Memory B cell (primary cell): ENCODE measurements at regions not wholly inside any gene's neighbourhood (a gene's known extent, or its start where the extent isn't known, plus 50 kb on each side); places are given as distances from the start of the nearest gene placed in this dataset.

Experiments used
- ATAC-seq: fragments of 150-1000 bp; cut with Tn5 transposase; 2 replicates; pipeline ENCODE4 v1.10.0; 2021; ENCODE audit warnings: low read depth, mild to moderate bottlenecking, moderate library complexity
- DNase-seq, 2 donors: peaks; one replicate each; pipeline ENCODE4 v3.0.0; 2022; ENCODE audit warnings: low spot score in 2 of 2
- H3K27ac Mint-ChIP-seq: one replicate; pipeline ENCODE4 v1.8.0; 2022; ENCODE audit warnings: mild to moderate bottlenecking, moderate library complexity, mixed read lengths
- H3K27me3 Mint-ChIP-seq: one replicate; pipeline ENCODE4 v1.8.0; 2022; ENCODE audit warnings: mixed read lengths
- H3K36me3 Mint-ChIP-seq: one replicate; pipeline ENCODE4 v1.8.0; 2022; ENCODE audit warnings: mild to moderate bottlenecking, mixed read lengths
- H3K4me1 Mint-ChIP-seq: one replicate; pipeline ENCODE4 v1.8.0; 2022; ENCODE audit warnings: mixed read lengths
- H3K4me3 Mint-ChIP-seq: one replicate; pipeline ENCODE4 v1.8.0; 2022; ENCODE audit warnings: mild to moderate bottlenecking, moderate library complexity, mixed read lengths
- H3K9me3 Mint-ChIP-seq: one replicate; pipeline ENCODE4 v1.8.0; 2022; ENCODE audit warnings: mixed read lengths

DNA sequence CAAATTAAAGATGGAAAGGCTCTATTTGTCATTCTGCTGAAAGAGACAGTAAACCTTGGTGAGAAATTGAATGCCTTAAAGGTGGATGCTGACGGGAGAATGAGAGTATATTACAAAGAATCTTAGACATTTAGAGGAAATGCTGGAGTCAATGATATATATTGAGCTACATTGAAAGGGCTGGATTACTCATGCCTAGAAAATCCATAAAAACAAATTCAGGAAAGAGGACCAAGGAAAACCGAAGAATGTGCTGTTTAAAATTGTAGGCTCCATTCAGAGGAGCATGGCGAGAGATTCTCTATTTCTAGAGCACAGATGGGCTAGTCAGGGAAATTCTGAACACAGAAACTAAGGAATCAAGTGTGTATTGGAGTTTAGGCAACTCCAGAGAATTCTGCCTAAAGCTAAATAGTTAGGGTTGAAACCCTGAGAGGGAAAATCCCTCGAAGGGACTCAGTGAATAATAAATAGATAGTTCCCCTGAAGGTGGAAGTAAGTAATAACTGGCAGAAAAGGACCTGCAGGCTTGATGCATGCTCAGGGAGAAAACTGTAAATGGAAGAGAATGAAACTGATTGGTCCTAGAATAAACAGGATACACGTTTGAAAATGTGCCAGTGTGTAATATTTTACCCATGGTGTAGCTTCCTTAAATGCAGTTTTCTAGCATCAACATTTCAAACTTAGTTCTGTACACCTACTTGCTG is 1532.4 kb upstream of the TENM3 start:
- Mint-ChIP-seq H3K36me3 (no peaks in the 10 kb centered on the region), H3K9me3 (peaks cover 13% of the 10 kb centered on the region), H3K4me3 (no peak overlapping the region), H3K27ac (no peak overlapping the region), H3K27me3 (no peaks in the 10 kb centered on the region), H3K4me1 (no peaks in the 10 kb centered on the region)
- DNase-seq (no peak), ATAC-seq (no peak)

- no peak for ATAC-seq
- H3K4me3 Mint-ChIP-seq: no peak overlapping the region
- H3K27me3 Mint-ChIP-seq: no peaks in the 10 kb centered on the region
- peaks cover 9% of the 10 kb centered on the region for H3K9me3 Mint-ChIP-seq
- H3K4me1 Mint-ChIP-seq: no peaks in the 10 kb centered on the region
- no peak overlapping the region for H3K27ac Mint-ChIP-seq
- DNase-seq: no peak
- no peaks in the 10 kb centered on the region for H3K36me3 Mint-ChIP-seq
Observed at GRCh38 chr4:180717451-180718033, 1525.7 kb upstream of the TENM3 start.

- H3K4me1 Mint-ChIP-seq: no peaks in the 10 kb centered on the region
- H3K4me3 Mint-ChIP-seq: no peak overlapping the region
- H3K27ac Mint-ChIP-seq: no peak overlapping the region
- no peaks in the 10 kb centered on the region for H3K27me3 Mint-ChIP-seq
- H3K36me3 Mint-ChIP-seq: no peaks in the 10 kb centered on the region
- H3K9me3 Mint-ChIP-seq: peaks cover 5% of the 10 kb centered on the region
- ATAC-seq: no peak
- DNase-seq: no peak
Observed at GRCh38 chr4:180721356-180721755, 1521.8 kb upstream of the TENM3 start.

GRCh38 chr4:180726611-180727010 is 1516.6 kb upstream of the TENM3 start:
- no peak for DNase-seq
- peaks cover 3% of the 10 kb centered on the region for H3K9me3 Mint-ChIP-seq
- no peak for ATAC-seq
- no peaks in the 10 kb centered on the region for H3K27me3 Mint-ChIP-seq
- H3K36me3 Mint-ChIP-seq: no peaks in the 10 kb centered on the region
- no peaks in the 10 kb centered on the region for H3K4me1 Mint-ChIP-seq
- no peak overlapping the region for H3K4me3 Mint-ChIP-seq
- no peak overlapping the region for H3K27ac Mint-ChIP-seq

DNA sequence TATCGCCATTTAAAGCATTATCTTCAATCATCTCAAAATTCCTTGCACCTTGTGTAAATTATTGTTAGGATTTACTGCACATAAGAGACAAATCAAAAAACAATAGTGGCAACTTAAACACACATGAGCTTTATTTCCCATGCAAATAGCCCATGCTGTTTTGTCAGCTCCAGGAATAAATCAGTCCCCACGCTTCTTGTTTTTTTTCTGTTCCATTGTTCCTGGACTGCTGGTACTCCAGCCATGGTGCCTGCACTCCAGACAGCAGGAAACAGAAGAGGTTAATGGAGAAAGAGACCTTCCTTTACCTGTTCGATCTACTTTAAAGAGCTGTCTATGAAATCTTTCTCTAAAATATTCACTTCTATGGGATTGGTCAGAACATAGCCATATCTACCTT is 1515.7 kb upstream of the TENM3 start:
- DNase-seq: no peak
- ATAC-seq: no peak
- Mint-ChIP-seq H3K9me3 (peaks cover 3% of the 10 kb centered on the region), H3K27ac (no peak overlapping the region), H3K4me3 (no peak overlapping the region), H3K4me1 (no peaks in the 10 kb centered on the region), H3K27me3 (no peaks in the 10 kb centered on the region), H3K36me3 (no peaks in the 10 kb centered on the region)

- H3K9me3 Mint-ChIP-seq: peaks cover 4% of the 10 kb centered on the region
- no peak overlapping the region for H3K27ac Mint-ChIP-seq
- no peak overlapping the region for H3K4me3 Mint-ChIP-seq
- no peaks in the 10 kb centered on the region for H3K27me3 Mint-ChIP-seq
- DNase-seq (no peak), ATAC-seq (no peak)
- H3K36me3 Mint-ChIP-seq: no peaks in the 10 kb centered on the region
- no peaks in the 10 kb centered on the region for H3K4me1 Mint-ChIP-seq
Observed at GRCh38 chr4:180734753-180735432, 1508.3 kb upstream of the TENM3 start.

- no peak for ATAC-seq
- Mint-ChIP-seq H3K4me1 (no peaks in the 10 kb centered on the region), H3K36me3 (no peaks in the 10 kb centered on the region), H3K9me3 (no peaks in the 10 kb centered on the region), H3K27me3 (no peaks in the 10 kb centered on the region), H3K4me3 (no peak overlapping the region), H3K27ac (no peak overlapping the region)
- DNase-seq: no peak
Observed at GRCh38 chr4:180741703-180742102, 1501.5 kb upstream of the TENM3 start.

DNA sequence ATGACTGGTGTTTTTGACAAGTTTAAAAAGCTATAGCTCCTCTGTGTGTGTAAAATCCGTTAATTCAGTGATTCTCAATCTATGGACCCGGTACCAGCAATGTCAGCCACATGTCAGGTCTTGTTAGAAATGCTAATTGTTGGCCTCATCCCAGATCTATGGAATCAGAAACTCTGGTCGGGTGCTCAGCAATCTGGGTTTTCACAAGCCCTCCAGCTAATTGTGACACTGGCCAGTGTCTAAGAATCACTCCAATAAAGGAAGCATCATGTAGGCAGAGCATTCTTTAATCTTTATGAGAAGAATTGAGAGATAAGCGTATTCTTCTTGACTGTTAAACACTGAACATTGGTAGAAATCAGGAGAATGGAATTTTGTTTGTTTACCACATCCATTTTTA is 1498.2 kb upstream of the TENM3 start:
- Mint-ChIP-seq H3K4me1 (no peaks in the 10 kb centered on the region), H3K36me3 (no peaks in the 10 kb centered on the region), H3K27me3 (no peaks in the 10 kb centered on the region), H3K9me3 (no peaks in the 10 kb centered on the region), H3K27ac (no peak overlapping the region), H3K4me3 (no peak overlapping the region)
- no peak for DNase-seq
- ATAC-seq: no peak

DNA sequence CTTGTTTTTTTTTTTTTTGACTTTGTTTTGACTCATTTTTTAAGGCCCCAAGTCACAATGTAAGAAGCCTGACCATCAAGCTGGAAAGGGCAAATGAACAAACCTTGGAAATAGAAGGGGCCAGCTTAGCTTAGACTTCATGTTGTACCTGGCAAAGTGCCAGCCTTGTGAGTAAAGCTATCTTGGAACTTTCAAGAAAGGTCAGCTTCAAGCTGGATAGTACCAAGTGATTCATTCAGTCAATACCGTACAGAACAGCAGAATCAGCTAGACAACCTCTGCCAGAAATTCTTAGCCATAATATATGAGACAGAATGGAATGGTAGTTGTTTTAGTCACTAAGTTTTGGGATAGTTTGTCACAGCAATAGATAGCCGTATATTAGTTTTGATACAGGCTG is 1492.2 kb upstream of the TENM3 start:
- Mint-ChIP-seq H3K36me3 (no peaks in the 10 kb centered on the region), H3K4me1 (no peaks in the 10 kb centered on the region), H3K9me3 (no peaks in the 10 kb centered on the region), H3K4me3 (no peak overlapping the region), H3K27ac (no peak overlapping the region), H3K27me3 (no peaks in the 10 kb centered on the region)
- ATAC-seq (no peak), DNase-seq (no peak)

GRCh38 chr4:180757927-180758326 is 1485.3 kb upstream of the TENM3 start:
- no peak overlapping the region for H3K4me3 Mint-ChIP-seq
- no peak for ATAC-seq

GRCh38 chr4:180766045-180766444 is 1477.2 kb upstream of the TENM3 start:
- H3K4me1 Mint-ChIP-seq: no peaks in the 10 kb centered on the region
- H3K27ac Mint-ChIP-seq: no peak overlapping the region
- H3K36me3 Mint-ChIP-seq: no peaks in the 10 kb centered on the region
- H3K9me3 Mint-ChIP-seq: no peaks in the 10 kb centered on the region
- no peak overlapping the region for H3K4me3 Mint-ChIP-seq
- no peak for DNase-seq
- no peaks in the 10 kb centered on the region for H3K27me3 Mint-ChIP-seq
- ATAC-seq: no peak

More at GRCh38 chr4:180757927-180758326, 1485.3 kb upstream of the TENM3 start:
- no peak for DNase-seq
- Mint-ChIP-seq H3K4me1 (no peaks in the 10 kb centered on the region), H3K36me3 (no peaks in the 10 kb centered on the region), H3K27me3 (no peaks in the 10 kb centered on the region), H3K9me3 (peaks cover 2% of the 10 kb centered on the region), H3K27ac (no peak overlapping the region)

GRCh38 chr4:180766944-180767729 is 1476.1 kb upstream of the TENM3 start:
- ATAC-seq: no peak

DNA sequence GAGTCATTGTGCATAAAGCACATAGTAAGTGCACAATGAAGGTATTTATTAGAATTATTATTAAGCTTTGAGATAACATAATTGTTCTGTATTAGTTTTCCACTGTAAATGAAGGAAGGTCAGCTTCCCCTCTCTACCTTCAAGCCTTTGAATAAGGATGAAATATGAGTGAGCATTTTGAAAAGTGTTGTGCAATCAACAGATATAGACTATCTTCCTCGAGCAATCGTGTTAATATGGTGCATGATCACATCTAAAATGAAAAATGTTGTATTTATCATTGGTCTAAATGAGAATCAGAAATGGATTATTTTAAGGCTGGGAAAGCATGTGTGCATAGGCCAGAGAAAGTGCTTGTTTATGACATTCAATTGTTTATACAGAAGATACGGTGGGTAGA is 1474.6 kb upstream of the TENM3 start:
- no peak for ATAC-seq
- H3K4me1 Mint-ChIP-seq: no peaks in the 10 kb centered on the region

More at GRCh38 chr4:180766944-180767729, 1476.1 kb upstream of the TENM3 start:
- Mint-ChIP-seq H3K36me3 (no peaks in the 10 kb centered on the region), H3K27me3 (no peaks in the 10 kb centered on the region), H3K9me3 (no peaks in the 10 kb centered on the region), H3K4me3 (no peak overlapping the region), H3K4me1 (no peaks in the 10 kb centered on the region), H3K27ac (no peak overlapping the region)
- no peak for DNase-seq

GRCh38 chr4:180769791-180770190 is 1473.4 kb upstream of the TENM3 start:
- Mint-ChIP-seq H3K9me3 (peaks cover 2% of the 10 kb centered on the region), H3K36me3 (no peaks in the 10 kb centered on the region), H3K27ac (no peak overlapping the region), H3K27me3 (no peaks in the 10 kb centered on the region), H3K4me1 (no peaks in the 10 kb centered on the region), H3K4me3 (no peak overlapping the region)
- no peak for ATAC-seq
- DNase-seq: no peak

More for the DNA sequence above, 1474.6 kb upstream of the TENM3 start:
- no peak for DNase-seq
- H3K4me3 Mint-ChIP-seq: no peak overlapping the region
- H3K27me3 Mint-ChIP-seq: no peaks in the 10 kb centered on the region
- peaks cover 2% of the 10 kb centered on the region for H3K9me3 Mint-ChIP-seq
- no peaks in the 10 kb centered on the region for H3K36me3 Mint-ChIP-seq
- no peak overlapping the region for H3K27ac Mint-ChIP-seq
